ENCODE measurements at regions not wholly inside any gene's neighbourhood (a gene's known extent, or its start where the extent isn't known, plus 50 kb on each side); places are given as distances from the start of the nearest gene placed in this dataset.

DNA sequence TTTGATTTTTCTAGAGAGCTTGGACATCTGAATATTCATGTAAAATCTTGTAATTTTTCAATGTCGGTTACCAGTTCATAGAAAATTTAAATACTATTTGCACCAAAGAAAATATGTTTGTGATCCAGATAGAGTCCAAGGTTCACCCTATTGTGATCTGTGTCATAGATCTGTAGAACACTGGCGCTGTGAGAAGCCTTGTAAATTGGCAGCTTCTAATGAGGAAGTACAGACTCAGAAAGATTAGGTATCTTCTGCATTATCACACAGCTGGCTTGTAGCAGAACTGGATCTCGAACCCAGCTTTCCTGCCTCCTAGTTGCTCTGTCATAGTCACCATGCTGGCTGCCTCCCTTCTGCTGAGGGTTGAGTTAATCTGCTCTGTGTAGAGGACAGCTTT is 106.5 kb upstream of the PAK3 start:
- TF ChIP-seq CTCF (IDR thresholded peaks at IDR 0.05) (no peak), POLR2A (IDR thresholded peaks at IDR 0.05) (no peak)
